ENCODE measurements at regions not wholly inside any gene's neighbourhood (a gene's known extent, or its start where the extent isn't known, plus 50 kb on each side); places are given as distances from the start of the nearest gene placed in this dataset.

GRCh38 chr4:37101182-37101581, 143.4 kb upstream of the NWD2 start:
- H3K4me3 Mint-ChIP-seq = no peak overlapping the region
- Histone ChIP-seq H3K79me2 (ENCODE audit: insufficient read depth, low read length) (no peaks in the 10 kb centered on the region), H3K4me2 (replicated peaks; ENCODE audit: extremely low read depth, low read length, poor library complexity, severe bottlenecking) (no peak overlapping the region), H3K36me3 (replicated peaks in 1 of 2; ENCODE audit: control insufficient read depth in 1 of 2, insufficient read depth in 2 of 2, low read length in 2 of 2) (no peaks in the 10 kb centered on the region), H3K27me3 (ENCODE audit: control insufficient read depth in 2 of 2, insufficient read depth in 2 of 2, low read length in 2 of 2) (no peaks in the 10 kb centered on the region), H3K9me3 (replicated peaks in 1 of 2; ENCODE audit: control insufficient read depth in 1 of 2, insufficient read depth in 1 of 2, low read length in 2 of 2) (no peaks in the 10 kb centered on the region), H3K4me3 (replicated peaks in 1 of 3; ENCODE audit: low read depth in 2 of 3, low read length in 3 of 3) (no peak overlapping the region), H4K20me1 (ENCODE audit: insufficient read depth, low read length) (no peaks in the 10 kb centered on the region), H3K4me1 (ENCODE audit: control insufficient read depth in 1 of 2, insufficient read depth in 2 of 2, low read length in 2 of 2) (no peaks in the 10 kb centered on the region), H2AFZ (ENCODE audit: insufficient read depth, low read depth, low read length, poor library complexity, severe bottlenecking) (no peak overlapping the region), H3K27ac (ENCODE audit: low read depth in 1 of 2, low read length in 2 of 2) (no peak overlapping the region), H3K9ac (ENCODE audit: insufficient read depth, low read length, poor library complexity, severe bottlenecking) (no peak overlapping the region)
- no peaks in the 10 kb centered on the region for H3K36me3 Mint-ChIP-seq
- TF ChIP-seq CTCF (IDR thresholded peaks at IDR 0.05) = no peak
- intact Hi-C loops (cut with micrococcal nuclease) = no loop called here
- WGBS (ENCODE audit: insufficient coverage) = no CpG with 5 or more reads among the region's 3 CpGs
- H3K27ac Mint-ChIP-seq = no peak overlapping the region
- DNase-seq = no peak
- no peaks in the 10 kb centered on the region for H3K4me1 Mint-ChIP-seq
- peaks cover 0 to 1% (median 1%) of the 10 kb centered on the region in 3 donors for H3K27me3 Mint-ChIP-seq (ENCODE audit: low read depth in 3 of 3)
- H3K9me3 Mint-ChIP-seq = peaks cover 0 to 2% (median 1%) of the 10 kb centered on the region in 7 donors

- no peak for TF ChIP-seq CTCF (IDR thresholded peaks at IDR 0.05)
- 83% methylated on average over 1 of the region's 2 CpGs for WGBS (ENCODE audit: insufficient coverage)
- Mint-ChIP-seq H3K9me3 (peaks cover 0 to 2% (median 0%) of the 10 kb centered on the region in 7 donors), H3K4me3 (no peak overlapping the region), H3K4me1 (no peaks in the 10 kb centered on the region), H3K36me3 (no peaks in the 10 kb centered on the region), H3K27me3 (ENCODE audit: low read depth in 3 of 3) (peaks cover 0 to 1% (median 0%) of the 10 kb centered on the region in 3 donors), H3K27ac (no peak overlapping the region)
- Histone ChIP-seq H3K27me3 (ENCODE audit: control insufficient read depth in 2 of 2, insufficient read depth in 2 of 2, low read length in 2 of 2) (no peaks in the 10 kb centered on the region), H3K4me1 (ENCODE audit: control insufficient read depth in 1 of 2, insufficient read depth in 2 of 2, low read length in 2 of 2) (no peaks in the 10 kb centered on the region), H2AFZ (ENCODE audit: insufficient read depth, low read depth, low read length, poor library complexity, severe bottlenecking) (no peak overlapping the region), H3K79me2 (ENCODE audit: insufficient read depth, low read length) (no peaks in the 10 kb centered on the region), H3K9me3 (replicated peaks in 1 of 2; ENCODE audit: control insufficient read depth in 1 of 2, insufficient read depth in 1 of 2, low read length in 2 of 2) (no peaks in the 10 kb centered on the region), H3K27ac (ENCODE audit: low read depth in 1 of 2, low read length in 2 of 2) (no peak overlapping the region), H4K20me1 (ENCODE audit: insufficient read depth, low read length) (no peaks in the 10 kb centered on the region), H3K36me3 (replicated peaks in 1 of 2; ENCODE audit: control insufficient read depth in 1 of 2, insufficient read depth in 2 of 2, low read length in 2 of 2) (no peaks in the 10 kb centered on the region), H3K9ac (ENCODE audit: insufficient read depth, low read length, poor library complexity, severe bottlenecking) (no peak overlapping the region), H3K4me2 (replicated peaks; ENCODE audit: extremely low read depth, low read length, poor library complexity, severe bottlenecking) (no peak overlapping the region), H3K4me3 (replicated peaks in 1 of 3; ENCODE audit: low read depth in 2 of 3, low read length in 3 of 3) (no peak overlapping the region)
- no peak for DNase-seq
- intact Hi-C loops (cut with micrococcal nuclease) = no loop called here
Measured at GRCh38 chr4:37101686-37102085, 142.9 kb upstream of the NWD2 start.
